ENCODE measurements at regions not wholly inside any gene's neighbourhood (a gene's known extent, or its start where the extent isn't known, plus 50 kb on each side); places are given as distances from the start of the nearest gene placed in this dataset.

DNA sequence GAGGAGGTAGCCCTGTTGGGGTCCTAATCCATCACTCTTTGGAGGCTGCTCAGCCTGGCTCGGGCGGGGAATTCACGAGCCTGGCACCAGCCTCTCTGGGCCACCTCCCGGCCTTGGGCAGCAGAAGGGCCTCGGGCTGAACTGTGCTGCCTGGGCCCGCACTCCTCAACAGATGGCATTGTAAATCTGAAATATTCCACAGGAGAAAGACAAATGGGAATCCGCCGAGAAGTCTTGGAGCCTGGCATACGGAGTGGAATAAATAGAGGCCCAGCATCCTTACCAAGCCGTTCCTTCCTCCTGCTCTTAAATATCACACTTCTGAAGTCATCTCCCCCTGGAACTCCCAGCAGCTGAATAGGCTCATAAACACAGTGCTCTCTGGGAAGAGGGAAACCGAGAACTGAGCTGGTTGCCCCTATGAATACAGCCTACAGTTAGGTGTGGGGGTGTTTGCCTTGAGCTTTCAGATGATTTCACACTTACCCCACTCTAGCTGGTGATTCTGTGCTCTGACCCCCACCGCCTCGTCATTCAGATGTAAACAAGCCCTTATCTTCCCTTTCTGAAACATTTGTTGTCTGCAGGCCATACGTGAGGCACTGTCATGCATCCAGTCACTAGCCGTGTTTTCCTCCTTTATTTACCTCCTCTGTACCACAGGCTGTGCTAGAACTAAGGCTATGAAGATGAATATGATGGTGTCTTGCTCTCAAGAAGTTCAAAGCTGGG lies 455.0 kb upstream of the CLINT1 start:
- H3K4me1 ChIP-seq = no peaks in the 10 kb centered on the region

DNA sequence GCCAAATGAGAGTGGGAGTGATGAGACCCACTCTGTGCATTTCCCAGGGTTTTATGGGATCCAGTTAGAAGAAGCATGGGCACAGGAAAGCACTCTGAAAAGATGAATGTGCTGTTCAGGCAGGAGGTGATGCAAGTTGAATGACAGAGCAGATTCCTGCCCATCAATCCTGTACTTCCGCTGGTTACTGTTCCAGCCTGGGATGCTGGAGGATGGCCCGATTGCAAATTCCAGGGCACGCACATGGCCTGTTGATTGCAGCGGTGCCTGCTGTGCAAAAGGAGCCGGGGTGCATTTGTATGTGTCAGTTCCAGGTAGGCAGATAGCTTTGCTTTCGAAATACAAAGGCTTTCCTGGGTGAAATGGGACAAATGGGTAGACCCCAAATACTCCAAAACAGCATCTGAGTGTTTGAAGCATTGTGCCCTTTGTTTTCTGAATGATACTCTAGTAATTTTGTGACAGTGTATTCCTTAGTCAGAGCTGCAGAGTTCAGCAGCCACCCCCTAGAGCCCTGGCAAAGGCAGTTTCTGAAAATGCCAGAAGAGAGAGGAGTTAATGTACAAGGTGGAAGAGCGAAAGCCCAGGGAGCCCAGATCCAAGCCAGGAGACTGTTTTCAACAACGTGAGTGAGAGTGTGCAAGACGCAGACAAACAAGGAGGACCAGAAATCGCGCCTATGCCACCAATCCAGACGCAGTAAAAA lies 454.2 kb upstream of the CLINT1 start:
- no peak overlapping the region for H3K4me3 ChIP-seq
- no peaks in the 10 kb centered on the region for H3K36me3 ChIP-seq
- H3K27me3 ChIP-seq = no peaks in the 10 kb centered on the region
- no peak for DNase-seq
- TF ChIP-seq CTCF (IDR thresholded peaks at IDR 0.05) = no peak
- H3K4me1 ChIP-seq = no peaks in the 10 kb centered on the region
- intact Hi-C loops (cut with DNase I; ENCODE audit: low total_unique reads) = no loop called here
- no peaks in the 10 kb centered on the region for H3K9me3 ChIP-seq
- no peak overlapping the region for H3K27ac ChIP-seq

More for the DNA sequence above, 455.0 kb upstream of the CLINT1 start:
- intact Hi-C loops (cut with DNase I; ENCODE audit: low total_unique reads) = no loop called here
- H3K27me3 ChIP-seq = no peaks in the 10 kb centered on the region
- TF ChIP-seq CTCF (IDR thresholded peaks at IDR 0.05) = no peak
- no peaks in the 10 kb centered on the region for H3K9me3 ChIP-seq
- H3K4me3 ChIP-seq = no peak overlapping the region
- no peak overlapping the region for H3K27ac ChIP-seq
- DNase-seq = no peak
- no peaks in the 10 kb centered on the region for H3K36me3 ChIP-seq

DNA sequence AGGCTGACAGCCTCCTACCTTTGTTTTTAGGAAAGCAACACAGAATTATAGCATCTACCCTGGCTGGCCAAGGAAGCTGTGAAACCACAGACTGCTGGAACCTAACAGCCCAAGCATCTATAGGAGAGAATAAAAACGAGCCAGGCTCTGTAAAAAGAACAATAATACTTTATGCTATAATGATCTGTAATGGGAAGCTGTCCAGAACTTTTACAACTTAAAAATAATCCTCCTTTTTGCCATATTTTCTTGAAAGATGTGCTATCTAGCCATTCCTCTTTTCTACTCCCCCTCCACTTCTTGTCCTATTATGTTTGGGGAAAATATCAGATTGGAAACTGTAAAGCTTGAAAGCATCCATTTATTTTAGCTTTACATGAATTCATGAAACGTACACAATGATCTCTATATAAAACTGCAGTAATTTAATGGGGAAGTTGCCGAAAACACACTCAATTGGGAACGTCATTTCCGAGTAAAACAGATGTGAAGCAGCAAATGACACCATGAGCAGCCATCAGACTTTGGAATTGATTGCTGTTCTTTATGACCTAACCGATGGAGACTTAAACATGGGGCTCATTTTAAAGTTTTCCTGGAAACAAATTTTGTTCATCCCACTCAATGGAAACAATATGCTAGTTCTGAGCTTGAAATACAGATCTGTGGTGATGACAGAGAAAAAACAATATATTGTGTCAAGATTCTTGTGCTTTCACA lies 450.3 kb upstream of the CLINT1 start:
- no peaks in the 10 kb centered on the region for H3K27me3 ChIP-seq
- intact Hi-C loops (cut with DNase I; ENCODE audit: low total_unique reads) = no loop called here
- no peak overlapping the region for H3K27ac ChIP-seq
- H3K9me3 ChIP-seq = no peaks in the 10 kb centered on the region
- no peaks in the 10 kb centered on the region for H3K4me1 ChIP-seq
- H3K4me3 ChIP-seq = no peak overlapping the region
- no peaks in the 10 kb centered on the region for H3K36me3 ChIP-seq
- DNase-seq = no peak
- no peak for TF ChIP-seq CTCF (IDR thresholded peaks at IDR 0.05)

- no peak overlapping the region for H3K27ac ChIP-seq
These were observed 449.6 kb upstream of the CLINT1 start for GRCh38 chr5:158308429-158309025.

More at GRCh38 chr5:158308429-158309025, 449.6 kb upstream of the CLINT1 start:
- no peak for DNase-seq
- Histone ChIP-seq H3K4me3 (no peak overlapping the region), H3K27me3 (no peaks in the 10 kb centered on the region), H3K36me3 (no peaks in the 10 kb centered on the region), H3K4me1 (no peaks in the 10 kb centered on the region), H3K9me3 (no peaks in the 10 kb centered on the region)
- intact Hi-C loops (cut with DNase I; ENCODE audit: low total_unique reads) = no loop called here
- no peak for TF ChIP-seq CTCF (IDR thresholded peaks at IDR 0.05)

All from tibial artery (tissue), 4 donors.